Fibroblast of pulmonary artery (primary cell): ENCODE measurements at regions not wholly inside any gene's neighbourhood (a gene's known extent, or its start where the extent isn't known, plus 50 kb on each side); places are given as distances from the start of the nearest gene placed in this dataset.

Source experiments
- DNase-seq: peaks from one replicate; pipeline ENCODE4 v3.0.0-alpha.2; 2010; ENCODE audit warnings: low read depth
- H3K4me3 ChIP-seq: replicated peaks from 2 replicates; pipeline ENCODE4 v1.5.1; 2011; ENCODE audit warnings: low read depth, mild to moderate bottlenecking, control low read depth, low read length, moderate library complexity
- TF ChIP-seq, protein P1 (sequence below): IDR thresholded peaks from 2 replicates; pipeline ENCODE4 v1.5.1; 2011; ENCODE audit warnings: mild to moderate bottlenecking, control low read depth, low read length, inconsistent platforms; ENCODE audit errors: missing control alignments

DNA sequence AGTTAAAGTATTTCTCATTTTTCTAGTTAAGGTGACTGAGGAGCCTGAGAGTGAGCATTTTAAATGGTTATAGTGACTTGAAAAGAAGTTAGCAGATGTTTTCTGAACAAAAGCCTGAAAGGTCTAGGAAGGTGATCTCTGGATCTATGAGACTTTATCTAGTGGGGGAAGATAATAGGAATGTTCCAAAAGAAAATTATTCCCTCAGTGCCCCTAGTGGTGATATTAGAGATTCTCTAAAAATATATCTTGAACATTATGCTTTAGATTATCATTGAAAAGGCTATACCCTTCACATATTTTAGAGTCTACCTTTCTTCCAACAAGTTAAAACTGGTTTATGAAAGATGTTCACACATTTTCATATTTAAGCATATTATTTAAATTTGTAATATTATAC is 69.0 kb upstream of the SPANXN1 start:
- H3K4me3 ChIP-seq, result no peak overlapping the region
- TF ChIP-seq, protein P1, sequence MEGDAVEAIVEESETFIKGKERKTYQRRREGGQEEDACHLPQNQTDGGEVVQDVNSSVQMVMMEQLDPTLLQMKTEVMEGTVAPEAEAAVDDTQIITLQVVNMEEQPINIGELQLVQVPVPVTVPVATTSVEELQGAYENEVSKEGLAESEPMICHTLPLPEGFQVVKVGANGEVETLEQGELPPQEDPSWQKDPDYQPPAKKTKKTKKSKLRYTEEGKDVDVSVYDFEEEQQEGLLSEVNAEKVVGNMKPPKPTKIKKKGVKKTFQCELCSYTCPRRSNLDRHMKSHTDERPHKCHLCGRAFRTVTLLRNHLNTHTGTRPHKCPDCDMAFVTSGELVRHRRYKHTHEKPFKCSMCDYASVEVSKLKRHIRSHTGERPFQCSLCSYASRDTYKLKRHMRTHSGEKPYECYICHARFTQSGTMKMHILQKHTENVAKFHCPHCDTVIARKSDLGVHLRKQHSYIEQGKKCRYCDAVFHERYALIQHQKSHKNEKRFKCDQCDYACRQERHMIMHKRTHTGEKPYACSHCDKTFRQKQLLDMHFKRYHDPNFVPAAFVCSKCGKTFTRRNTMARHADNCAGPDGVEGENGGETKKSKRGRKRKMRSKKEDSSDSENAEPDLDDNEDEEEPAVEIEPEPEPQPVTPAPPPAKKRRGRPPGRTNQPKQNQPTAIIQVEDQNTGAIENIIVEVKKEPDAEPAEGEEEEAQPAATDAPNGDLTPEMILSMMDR, result no peak
- no peak for DNase-seq

DNA sequence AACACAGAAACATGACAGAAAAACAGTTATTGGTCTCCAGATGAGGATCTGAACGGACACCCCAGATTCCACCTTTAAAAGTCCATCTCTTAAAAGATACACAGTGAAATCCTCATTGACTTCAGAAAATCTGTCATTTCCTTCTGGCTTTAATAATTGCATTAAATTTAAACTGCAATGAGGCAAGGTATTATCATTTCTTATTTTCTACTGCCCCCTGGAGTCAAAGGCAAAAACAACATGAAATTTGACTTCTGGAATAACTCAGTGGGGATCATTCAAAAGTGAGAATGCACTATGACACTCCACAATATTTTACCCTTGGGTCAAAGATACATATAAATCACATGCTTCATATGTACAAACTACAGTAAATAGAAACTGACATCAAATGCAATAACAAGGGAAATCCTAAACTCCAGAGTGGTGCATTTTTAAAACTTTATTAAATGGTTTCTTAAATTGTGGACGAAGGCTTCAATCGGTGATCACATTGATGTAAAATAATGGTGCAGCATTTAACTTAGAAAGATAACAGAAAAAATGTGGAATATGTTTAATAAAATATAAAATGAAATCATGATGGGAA is 56.4 kb upstream of the SPANXN1 start:
- peak; percentile 0 for DNase-seq
- no peak overlapping the region for H3K4me3 ChIP-seq
- TF ChIP-seq, protein P1, result peak; percentile 20
